GM12878 (cell line): ENCODE measurements at regions not wholly inside any gene's neighbourhood (a gene's known extent, or its start where the extent isn't known, plus 50 kb on each side); places are given as distances from the start of the nearest gene placed in this dataset.

Experiments
- ATAC-seq: fragments of 200-7000 bp; cut with Tn5 transposase; 3 replicates; pipeline ENCODE4 v1.9.1; 2020; ENCODE audit warnings: mild to moderate bottlenecking, moderate library complexity
- BruUV-seq: library from RNA; stranded (reverse); fragments of 400-500 nt; replicated peaks from 2 replicates; lab custom pipeline; 2021; lab: Mats Ljungman, UMichigan
- CTCF ChIA-PET: fragments of 300-600 bp; sonication (Branson Sonifier 250); formaldehyde crosslinking; extraction: SDS; loops from one replicate; lab custom pipeline; 2021; ENCODE audit warnings: inconsistent platforms; lab: Yijun Ruan, JAX
- POLR2A ChIA-PET: fragments of 350-600 bp; formaldehyde crosslinking; extraction: SDS; loops from one replicate; lab custom pipeline; 2021; ENCODE audit warnings: inconsistent platforms; lab: Charles Lee
- RAD21 ChIA-PET: fragments of 300-600 bp; sonication (Branson Sonifier 250); formaldehyde crosslinking; loops from one replicate; lab custom pipeline; 2023; ENCODE audit warnings: antibody characterized with exemption; ENCODE audit not compliant: unreplicated experiment; lab: Charles Lee
- SMC1A ChIA-PET: fragments of 300-600 bp; sonication (Branson Sonifier 250); formaldehyde crosslinking; loops from one replicate; lab custom pipeline; 2023; ENCODE audit not compliant: unreplicated experiment, uncharacterized antibody; lab: Charles Lee
- DNase-seq: peaks from one replicate; pipeline ENCODE4 v3.0.0-alpha.2; 2011; ENCODE audit warnings: low read depth, low spot score
- FAIRE-seq: peaks from 3 replicates; lab custom pipeline; 2011; peaks lifted over from hg19 to GRCh38; lab: Jason Lieb, UNC
- H2AFZ ChIP-seq: 2 replicates; pipeline ENCODE4 v1.6.0; 2011; ENCODE audit warnings: low read depth, low read length, control low read depth; ENCODE audit not compliant: control insufficient read depth
- H3K27ac ChIP-seq: 2 replicates; pipeline ENCODE4 v1.5.1; 2011; ENCODE audit warnings: control low read depth; ENCODE audit not compliant: control insufficient read depth, insufficient read depth
- H3K27me3 ChIP-seq, 2 experiments: replicated peaks in 1 of 2; 2 replicates each; pipeline versions ENCODE4 v1.6.0 to v1.6.1; 2011; ENCODE audit warnings: low read length in 1 of 2; ENCODE audit not compliant: control insufficient read depth in 2 of 2, insufficient read depth in 2 of 2
- H3K36me3 ChIP-seq, 2 experiments: 2 replicates each; pipeline ENCODE4 v1.5.1; 2011; ENCODE audit warnings: low read length in 1 of 2; ENCODE audit not compliant: control insufficient read depth in 2 of 2, insufficient read depth in 2 of 2
- H3K4me1 ChIP-seq: 2 replicates; pipeline ENCODE4 v1.6.1; 2011; ENCODE audit warnings: mild to moderate bottlenecking, low read length, moderate library complexity, mixed read lengths; ENCODE audit not compliant: control insufficient read depth, insufficient read depth
- H3K4me2 ChIP-seq: 2 replicates; pipeline ENCODE4 v1.6.0; 2011; ENCODE audit warnings: control low read depth; ENCODE audit not compliant: control insufficient read depth, insufficient read depth
- H3K4me3 ChIP-seq: fragments of 200-600 bp; sonication (generic); 2 replicates; pipeline ENCODE4 v1.5.1; 2016
- H3K79me2 ChIP-seq: 2 replicates; pipeline ENCODE4 v1.6.0; 2011; ENCODE audit warnings: low read length; ENCODE audit not compliant: control insufficient read depth, insufficient read depth
- H3K9ac ChIP-seq: 2 replicates; pipeline ENCODE4 v1.8.0; 2011; ENCODE audit warnings: low read length, control low read depth, mixed read lengths; ENCODE audit not compliant: control insufficient read depth, insufficient read depth
- H3K9me3 ChIP-seq: replicated peaks from 3 replicates; pipeline ENCODE4 v1.5.1; 2011; ENCODE audit warnings: mild to moderate bottlenecking, low read length; ENCODE audit not compliant: control insufficient read depth, insufficient read depth
- H4K20me1 ChIP-seq: 2 replicates; pipeline ENCODE4 v1.6.0; 2011; ENCODE audit not compliant: control insufficient read depth, insufficient read depth
- CHD1 ChIP-seq: IDR thresholded peaks from 2 replicates; pipeline ENCODE4 v1.6.1; 2012; ENCODE audit warnings: low read depth, low read length, improper control_type of control experiment
- EZH2 ChIP-seq: IDR thresholded peaks from 2 replicates; pipeline ENCODE4 v1.6.1; 2012; ENCODE audit warnings: low read depth, mild to moderate bottlenecking, control low read depth, inconsistent platforms, low read length, borderline replicate concordance; ENCODE audit not compliant: control insufficient read depth
- HDAC2 ChIP-seq: fragments of 200-600 bp; sonication (generic); IDR thresholded peaks from 2 replicates; pipeline ENCODE4 v1.6.1; 2017
- LARP7 ChIP-seq: fragments of 450-650 bp; IDR thresholded peaks from 2 replicates; pipeline ENCODE4 v1.6.1; 2017; ENCODE audit warnings: mild to moderate bottlenecking
- MYB ChIP-seq: fragments of 150-350 bp; IDR thresholded peaks from 2 replicates; pipeline ENCODE4 v1.6.1; 2014; ENCODE audit warnings: mild to moderate bottlenecking, low read depth, low read length, borderline replicate concordance
- NFYA ChIP-seq: IDR thresholded peaks from 2 replicates; pipeline ENCODE4 v1.6.1; 2011; ENCODE audit warnings: low read depth, mild to moderate bottlenecking, low read length, improper control_type of control experiment, borderline replicate concordance
- NR2C1 ChIP-seq: fragments of 450-650 bp; IDR thresholded peaks from 2 replicates; pipeline ENCODE4 v1.6.1; 2017; ENCODE audit warnings: antibody characterized with exemption, mild to moderate bottlenecking, moderate library complexity
- PAX8 ChIP-seq: fragments of 450-650 bp; IDR thresholded peaks from 2 replicates; pipeline ENCODE4 v1.6.1; 2017; ENCODE audit warnings: mild to moderate bottlenecking, moderate library complexity
- SP1 ChIP-seq: IDR thresholded peaks from one replicate; pipeline ENCODE4 v1.6.1; 2011; ENCODE audit warnings: low read depth, low read length
- SUPT20H ChIP-seq: IDR thresholded peaks from 2 replicates; pipeline ENCODE4 v1.6.1; 2011; ENCODE audit warnings: low read depth, mild to moderate bottlenecking, low read length, moderate library complexity, borderline replicate concordance; ENCODE audit not compliant: control insufficient read depth
- USF2 ChIP-seq: IDR thresholded peaks from 2 replicates; pipeline ENCODE4 v1.6.1; 2011; ENCODE audit warnings: low read depth, low read length, improper control_type of control experiment, borderline replicate concordance
- YY1 ChIP-seq: IDR thresholded peaks from 2 replicates; pipeline ENCODE4 v1.6.1; 2011; ENCODE audit warnings: low read depth, mild to moderate bottlenecking, low read length
- ZBTB33 ChIP-seq: fragments of 450-650 bp; IDR thresholded peaks from 2 replicates; pipeline ENCODE4 v1.6.1; 2017; ENCODE audit warnings: mild to moderate bottlenecking
- ZNF207 ChIP-seq: fragments of 450-650 bp; IDR thresholded peaks from 2 replicates; pipeline ENCODE4 v1.6.1; 2014; ENCODE audit warnings: antibody characterized with exemption, mild to moderate bottlenecking, borderline replicate concordance
- WGBS: methylation state at CpG from one replicate; pipeline ENCODE4 v1.1.6; 2016; ENCODE audit warnings: low lambda C conversion rate; ENCODE audit not compliant: insufficient replicate concordance, insufficient coverage; ENCODE audit errors: missing lambda C conversion rate; 5-methylcytosine and 5-hydroxymethylcytosine counted together
- in situ Hi-C: fragments of 300-500 bp; cut with MboI; formaldehyde crosslinking; loops from 9 replicates; pipeline ENCODE4 v1.14.3; 2018; ENCODE audit warnings: mixed read lengths
- intact Hi-C: fragments of 100-400 bp; cut with micrococcal nuclease; formaldehyde crosslinking; loops from one replicate; pipeline ENCODE4 v1.14.2; 2022; ENCODE audit not compliant: unreplicated experiment
- TF ChIP-seq, protein P1 (sequence below): IDR thresholded peaks from 2 replicates; pipeline ENCODE4 v1.6.1; 2012; ENCODE audit warnings: low read depth, low read length, improper control_type of control experiment

- intact Hi-C loops: loop anchor here (10.0 kb wide), 1 partner anchor 175 kb away; no protein-coding TSS in a partner anchor
- RAD21 ChIA-PET: interaction anchor here (0.6 to 1.6 kb wide), 4 partner anchors 14 to 825 kb away, joined by 3 to 5 read pairs (median 4); no protein-coding TSS in a partner anchor
- no peak overlapping the region for H3K27ac ChIP-seq
- no TSS peak for BruUV-seq
- no peaks in the 10 kb centered on the region for H3K4me1 ChIP-seq
- ATAC-seq (no peak), DNase-seq (no peak)
- no peaks in the 10 kb centered on the region for H4K20me1 ChIP-seq
- TF ChIP-seq PAX8: no peak
- TF ChIP-seq MYB: no peak
- no peak for TF ChIP-seq USF2
- TF ChIP-seq HDAC2: no peak
- TF ChIP-seq ZBTB33: no peak
- TF ChIP-seq, protein P1, sequence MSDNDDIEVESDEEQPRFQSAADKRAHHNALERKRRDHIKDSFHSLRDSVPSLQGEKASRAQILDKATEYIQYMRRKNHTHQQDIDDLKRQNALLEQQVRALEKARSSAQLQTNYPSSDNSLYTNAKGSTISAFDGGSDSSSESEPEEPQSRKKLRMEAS: no peak
- TF ChIP-seq YY1: no peak
- TF ChIP-seq CHD1: no peak
- TF ChIP-seq NR2C1: no peak
- TF ChIP-seq ZNF207: no peak
- TF ChIP-seq EZH2: no peak
- TF ChIP-seq LARP7: no peak
- TF ChIP-seq SUPT20H: no peak
- TF ChIP-seq NFYA: no peak
- no peak for TF ChIP-seq SP1
- TF ChIP-seq, all 136 proteins: peak for 0
- no peak overlapping the region for H3K9ac ChIP-seq
- H3K4me2 ChIP-seq: no peak overlapping the region
- no peak overlapping the region for H3K4me3 ChIP-seq
- no peaks in the 10 kb centered on the region for H3K36me3 ChIP-seq
- WGBS: 31% methylated on average over 3 of the region's 3 CpGs
- ChIA-PET POLR2A (interaction anchor here (1.6 kb wide), 1 partner anchor 14 kb away, joined by 3 read pairs; no protein-coding TSS in a partner anchor), SMC1A (interaction anchor here (0.7 to 2.2 kb wide), 4 partner anchors 7 to 33 kb away, joined by 3 to 5 read pairs (median 3); no protein-coding TSS in a partner anchor), CTCF (interaction anchor here (1.0 to 1.7 kb wide), 2 partner anchors 17 to 24 kb away, joined by 3 to 4 read pairs; no protein-coding TSS in a partner anchor)
- in situ Hi-C loops: no loop called here
- no peak for FAIRE-seq
- H3K27me3 ChIP-seq: no peaks in the 10 kb centered on the region
- no peaks in the 10 kb centered on the region for H3K79me2 ChIP-seq
- no peaks in the 10 kb centered on the region for H3K9me3 ChIP-seq
- no peak overlapping the region for H2AFZ ChIP-seq
These were observed 428.7 kb upstream of the SALL1 start for GRCh38 chr16:51579652-51580360.
